WI38 (cell line): ENCODE measurements at regions not wholly inside any gene's neighbourhood (a gene's known extent, or its start where the extent isn't known, plus 50 kb on each side); places are given as distances from the start of the nearest gene placed in this dataset.

Experiments
- H3K4me3 ChIP-seq: 2 replicates; pipeline ENCODE4 v1.5.1; 2011; ENCODE audit warnings: low read depth, mild to moderate bottlenecking, control low read depth, low read length
- CTCF ChIP-seq: IDR thresholded peaks from 2 replicates; pipeline ENCODE4 v1.5.1; 2012; ENCODE audit warnings: low read depth, mild to moderate bottlenecking, control low read depth, low read length

GRCh38 chr18:51391731-51392130 is 194.2 kb upstream of the MEX3C start:
- no peak overlapping the region for H3K4me3 ChIP-seq
- TF ChIP-seq CTCF, result no peak

GRCh38 chr18:51397347-51397962 is 200.0 kb upstream of the MEX3C start:
- no peak overlapping the region for H3K4me3 ChIP-seq
- no peak for TF ChIP-seq CTCF

DNA sequence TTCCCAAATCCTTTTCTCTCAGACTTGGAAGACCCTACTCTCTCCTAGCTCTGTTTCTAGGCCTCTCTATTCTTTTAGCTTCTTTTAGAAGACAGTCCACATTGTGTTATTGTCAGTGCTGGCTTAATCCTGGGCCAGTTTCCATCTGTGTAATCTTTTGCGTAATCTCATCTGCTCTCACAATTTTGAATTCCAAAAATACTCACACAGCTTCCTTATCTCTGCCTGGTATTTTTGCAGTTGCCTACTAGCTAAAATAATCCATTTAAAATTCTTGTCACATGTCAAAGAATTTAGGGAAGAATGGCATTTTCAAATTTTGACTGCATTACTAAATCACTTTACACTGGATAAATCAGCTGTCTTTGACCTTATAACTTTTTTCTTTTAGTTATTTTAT is 200.6 kb upstream of the MEX3C start:
- H3K4me3 ChIP-seq, result no peak overlapping the region
- TF ChIP-seq CTCF, result no peak

- H3K4me3 ChIP-seq, result no peak overlapping the region
- no peak for TF ChIP-seq CTCF
Measured at GRCh38 chr18:51399491-51400122, 202.1 kb upstream of the MEX3C start.

GRCh38 chr18:51400721-51401120 is 203.2 kb upstream of the MEX3C start:
- H3K4me3 ChIP-seq, result no peak overlapping the region
- TF ChIP-seq CTCF, result no peak

- TF ChIP-seq CTCF, result no peak
- H3K4me3 ChIP-seq, result no peak overlapping the region
Measured at GRCh38 chr18:51401912-51402311, 204.4 kb upstream of the MEX3C start.

GRCh38 chr18:51404620-51405019 is 207.1 kb upstream of the MEX3C start:
- no peak for TF ChIP-seq CTCF
- no peak overlapping the region for H3K4me3 ChIP-seq
